Ectodermal cell (in vitro differentiated cells): ENCODE measurements at regions not wholly inside any gene's neighbourhood (a gene's known extent, or its start where the extent isn't known, plus 50 kb on each side); places are given as distances from the start of the nearest gene placed in this dataset.

Experiments
- H3K27ac ChIP-seq: 2 replicates; pipeline ENCODE4 v1.7.0; 2013; ENCODE audit warnings: mild to moderate bottlenecking, low read depth, low read length; ENCODE audit not compliant: insufficient read depth, poor library complexity, severe bottlenecking
- H3K27me3 ChIP-seq: 2 replicates; pipeline ENCODE4 v1.7.0; 2013; ENCODE audit warnings: mild to moderate bottlenecking, low read length; ENCODE audit not compliant: insufficient read depth, control insufficient read depth, poor library complexity, severe bottlenecking
- H3K36me3 ChIP-seq: one replicate; pipeline ENCODE4 v1.7.0; 2013; ENCODE audit warnings: low read length; ENCODE audit not compliant: control insufficient read depth, insufficient read depth
- H3K4me1 ChIP-seq: one replicate; pipeline ENCODE4 v1.7.0; 2013; ENCODE audit warnings: low read length; ENCODE audit not compliant: control insufficient read depth, insufficient read depth
- H3K4me3 ChIP-seq: 2 replicates; pipeline ENCODE4 v1.7.0; 2013; ENCODE audit warnings: low read depth, low read length, control low read depth; ENCODE audit not compliant: insufficient read depth
- H3K9me3 ChIP-seq: 2 replicates; pipeline ENCODE4 v1.7.0; 2013; ENCODE audit warnings: mild to moderate bottlenecking, low read length, moderate library complexity; ENCODE audit not compliant: control insufficient read depth
- WGBS, 2 experiments: methylation state at CpG; one replicate each; pipeline ENCODE4 v1.1.7; 2013; ENCODE audit warnings: missing lambda C conversion rate in 2 of 2; 5-methylcytosine and 5-hydroxymethylcytosine counted together

DNA sequence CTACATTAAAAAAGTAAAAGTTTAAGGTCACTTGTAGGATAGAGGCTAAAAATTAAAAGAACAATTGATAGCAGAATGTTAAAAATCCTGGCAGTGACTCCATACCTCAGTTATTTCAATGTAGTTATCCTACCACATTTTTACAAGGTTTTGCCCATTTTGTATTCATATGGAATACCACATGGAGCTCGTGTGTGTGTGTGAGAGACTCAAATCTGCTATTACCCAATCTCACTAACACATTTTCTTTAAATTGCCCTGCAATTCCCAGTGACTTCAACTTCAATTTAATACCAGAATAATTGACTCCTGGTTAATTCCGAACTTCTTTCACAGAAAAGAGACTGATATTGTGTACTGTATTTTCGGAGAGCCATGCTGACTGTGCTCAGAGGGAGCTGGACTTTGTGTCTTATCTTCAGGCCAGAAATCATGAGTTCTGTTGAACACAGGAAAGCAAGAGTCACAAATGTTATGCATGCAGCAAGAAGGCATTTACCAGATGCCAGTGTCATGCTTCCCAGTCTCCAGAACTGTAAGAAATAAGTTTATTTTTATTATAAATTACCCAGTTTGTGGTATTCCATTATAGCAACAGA lies 529.0 kb upstream of the NECTIN3 start:
- Histone ChIP-seq H3K4me1 (no peaks in the 10 kb centered on the region), H3K4me3 (no peak overlapping the region), H3K27ac (no peak overlapping the region), H3K9me3 (no peaks in the 10 kb centered on the region), H3K27me3 (no peaks in the 10 kb centered on the region), H3K36me3 (no peaks in the 10 kb centered on the region)
- WGBS, 2 experiments: 83 to 93% methylated on average over 3 of the region's 3 CpGs

DNA sequence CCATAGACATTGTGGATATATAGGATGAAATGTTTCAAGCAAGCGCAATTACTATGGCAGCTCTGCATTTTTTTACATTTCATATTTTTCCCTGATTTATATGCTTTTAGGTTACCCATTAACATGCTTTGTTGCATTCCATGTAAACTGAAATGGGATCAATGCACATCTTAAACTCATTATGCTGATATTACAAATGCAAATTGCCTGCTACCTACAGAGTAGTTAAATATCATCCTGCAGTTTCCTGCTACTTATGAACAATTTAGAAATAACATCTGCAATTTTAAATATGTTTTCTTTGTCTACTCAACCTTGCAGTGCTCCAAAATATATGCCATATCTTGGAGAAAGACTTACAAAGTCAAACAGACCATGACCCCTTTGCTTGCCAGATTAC lies 526.9 kb upstream of the NECTIN3 start:
- 82% methylated on average over 1 of the region's 1 CpG; no CpG with 5 or more reads in 1 of the 2 experiments for WGBS, 2 experiments
- H3K4me3 ChIP-seq: no peak overlapping the region

DNA sequence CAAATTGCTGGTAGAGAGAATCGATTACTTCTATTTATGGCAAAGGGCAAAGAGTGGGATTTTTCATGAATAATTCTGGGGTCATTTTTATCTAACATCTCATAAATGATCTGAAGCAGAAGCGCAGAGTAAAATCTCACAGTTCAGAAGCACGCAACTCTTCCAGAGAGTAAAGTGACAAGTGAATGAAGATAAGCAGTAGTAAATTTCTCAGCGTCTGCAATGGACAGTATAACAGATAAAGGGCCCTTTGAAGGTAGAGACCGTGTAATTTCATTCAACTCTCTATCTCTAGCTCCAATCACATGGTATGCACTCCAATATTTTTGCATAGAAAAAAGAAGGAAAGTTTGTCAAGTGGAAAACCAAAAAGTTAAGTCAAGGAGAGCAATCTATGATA lies 521.1 kb upstream of the NECTIN3 start:
- WGBS, 2 experiments: 96 to 97% methylated on average over 4 to 5 of the region's 5 CpGs
- H3K27me3 ChIP-seq: no peaks in the 10 kb centered on the region
- H3K9me3 ChIP-seq: no peaks in the 10 kb centered on the region
- no peaks in the 10 kb centered on the region for H3K36me3 ChIP-seq
- H3K4me3 ChIP-seq: no peak overlapping the region
- H3K27ac ChIP-seq: no peak overlapping the region
- H3K4me1 ChIP-seq: no peaks in the 10 kb centered on the region

More for the DNA sequence above, 526.9 kb upstream of the NECTIN3 start:
- Histone ChIP-seq H3K27me3 (no peaks in the 10 kb centered on the region), H3K27ac (no peak overlapping the region), H3K9me3 (no peaks in the 10 kb centered on the region), H3K4me1 (no peaks in the 10 kb centered on the region), H3K36me3 (no peaks in the 10 kb centered on the region)

DNA sequence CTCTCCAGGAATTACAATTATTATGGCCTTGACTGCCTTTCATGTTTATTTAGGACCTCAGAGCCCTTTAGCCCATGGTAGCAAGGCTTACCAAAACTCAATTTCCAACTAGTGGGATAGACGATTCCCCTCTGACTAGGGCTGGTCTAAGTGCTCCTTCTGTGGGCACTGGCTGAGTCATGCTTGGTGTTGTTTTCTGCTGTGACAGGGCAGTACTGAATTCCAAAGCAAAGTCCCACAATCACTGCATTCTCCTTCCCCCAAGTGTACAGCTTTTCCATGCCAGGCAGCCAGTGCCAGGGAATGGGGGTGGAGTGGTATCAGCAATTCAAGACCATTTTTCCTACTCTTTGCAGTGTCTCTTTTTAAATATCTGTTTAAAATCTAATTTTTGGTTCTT lies 509.0 kb upstream of the NECTIN3 start:
- H3K27me3 ChIP-seq: no peaks in the 10 kb centered on the region
- no peak overlapping the region for H3K27ac ChIP-seq
- no peaks in the 10 kb centered on the region for H3K4me1 ChIP-seq
- H3K9me3 ChIP-seq: no peaks in the 10 kb centered on the region
- 81 to 92% methylated on average over 1 of the region's 1 CpG for WGBS, 2 experiments
- no peaks in the 10 kb centered on the region for H3K36me3 ChIP-seq
- H3K4me3 ChIP-seq: no peak overlapping the region

DNA sequence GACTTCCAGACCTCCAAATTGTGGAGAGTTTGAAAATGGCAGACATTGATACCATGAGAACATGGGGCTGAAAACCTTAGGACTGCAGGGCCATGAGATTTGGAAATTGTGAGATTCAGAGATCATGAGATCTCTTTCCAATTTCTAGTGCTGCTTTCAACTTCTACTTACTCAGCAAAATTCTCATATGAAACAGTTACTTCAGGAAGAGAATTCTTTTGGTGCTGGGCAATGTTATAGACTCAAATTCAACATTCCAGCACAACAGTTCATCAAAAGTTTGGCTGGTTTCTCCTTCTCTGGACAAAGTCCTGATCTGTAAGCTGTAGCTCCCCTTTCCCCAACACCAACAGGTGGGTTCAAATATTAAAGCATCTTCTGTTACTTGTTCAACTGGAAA lies 506.9 kb upstream of the NECTIN3 start:
- no peaks in the 10 kb centered on the region for H3K4me1 ChIP-seq
- H3K36me3 ChIP-seq: no peaks in the 10 kb centered on the region
- H3K4me3 ChIP-seq: no peak overlapping the region
- no peak overlapping the region for H3K27ac ChIP-seq
- H3K27me3 ChIP-seq: no peaks in the 10 kb centered on the region
- no peaks in the 10 kb centered on the region for H3K9me3 ChIP-seq

DNA sequence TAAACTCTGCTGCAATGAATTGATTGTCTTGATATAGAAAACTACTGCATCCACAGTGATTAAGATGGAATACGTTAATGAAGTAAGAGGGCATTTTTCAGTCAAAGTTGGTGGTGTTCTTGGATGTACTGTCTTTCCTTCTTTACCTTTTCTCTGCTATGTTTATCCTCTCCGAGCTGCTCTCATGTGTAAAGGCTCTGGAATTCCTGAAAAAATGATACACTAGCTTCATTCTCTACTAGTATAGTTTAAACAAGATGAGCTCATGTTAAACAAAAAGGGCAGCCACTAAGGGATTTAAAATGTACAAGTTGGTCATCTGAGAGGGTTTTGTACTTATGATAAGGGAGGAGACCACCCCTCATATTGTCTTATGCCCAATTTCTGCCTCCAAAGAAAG lies 504.6 kb upstream of the NECTIN3 start:
- WGBS, 2 experiments: 94% methylated on average over 1 to 2 of the region's 2 CpGs
- Histone ChIP-seq H3K27ac (no peak overlapping the region), H3K36me3 (no peaks in the 10 kb centered on the region), H3K9me3 (no peaks in the 10 kb centered on the region), H3K4me3 (no peak overlapping the region), H3K27me3 (no peaks in the 10 kb centered on the region), H3K4me1 (no peaks in the 10 kb centered on the region)

DNA sequence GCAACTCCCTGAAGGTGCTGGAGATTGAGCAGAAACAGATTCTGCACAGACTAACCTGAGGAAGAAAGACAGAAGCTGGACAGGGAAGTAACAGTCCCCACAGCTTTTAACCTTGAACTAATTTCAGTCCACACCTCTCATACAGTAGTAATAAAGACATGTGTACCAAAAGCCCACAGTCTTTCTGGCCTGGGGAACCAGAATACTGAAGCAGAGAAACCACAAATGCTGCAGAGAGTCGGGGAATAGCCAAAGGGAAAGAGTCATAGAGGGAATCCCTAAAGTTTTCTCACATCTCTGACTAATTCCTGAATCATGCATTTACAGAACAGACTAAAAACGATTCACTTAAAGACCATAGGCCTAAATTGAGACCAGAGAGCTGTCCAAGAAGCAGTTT lies 503.4 kb upstream of the NECTIN3 start:
- no peaks in the 10 kb centered on the region for H3K9me3 ChIP-seq
- H3K27me3 ChIP-seq: no peaks in the 10 kb centered on the region
- no peak overlapping the region for H3K4me3 ChIP-seq
- no peaks in the 10 kb centered on the region for H3K36me3 ChIP-seq
- no peak overlapping the region for H3K27ac ChIP-seq
- no peaks in the 10 kb centered on the region for H3K4me1 ChIP-seq
- 73 to 80% methylated on average over 2 of the region's 2 CpGs for WGBS, 2 experiments

DNA sequence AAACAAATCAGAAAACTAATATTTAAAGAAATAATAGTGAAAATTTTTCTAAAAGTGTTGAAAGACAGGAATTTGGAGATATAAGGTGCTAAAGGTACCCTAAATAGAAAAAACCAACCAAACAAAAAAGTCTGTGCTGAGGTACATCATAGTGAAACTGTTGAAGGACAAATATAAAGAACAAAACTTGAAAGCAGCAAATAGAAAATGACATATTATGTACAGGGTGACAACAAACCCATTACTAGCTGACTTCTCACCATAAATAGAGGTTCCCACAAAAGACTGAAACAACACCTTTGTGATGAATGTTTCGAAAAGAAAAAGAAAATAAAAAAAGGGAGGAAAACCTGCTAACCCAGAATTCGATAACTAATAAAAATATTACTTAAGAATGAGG lies 502.5 kb upstream of the NECTIN3 start:
- Histone ChIP-seq H3K4me1 (no peaks in the 10 kb centered on the region), H3K27me3 (no peaks in the 10 kb centered on the region), H3K4me3 (no peak overlapping the region), H3K9me3 (no peaks in the 10 kb centered on the region), H3K27ac (no peak overlapping the region), H3K36me3 (no peaks in the 10 kb centered on the region)
- WGBS, 2 experiments: no CpG with 5 or more reads among the region's 2 CpGs

DNA sequence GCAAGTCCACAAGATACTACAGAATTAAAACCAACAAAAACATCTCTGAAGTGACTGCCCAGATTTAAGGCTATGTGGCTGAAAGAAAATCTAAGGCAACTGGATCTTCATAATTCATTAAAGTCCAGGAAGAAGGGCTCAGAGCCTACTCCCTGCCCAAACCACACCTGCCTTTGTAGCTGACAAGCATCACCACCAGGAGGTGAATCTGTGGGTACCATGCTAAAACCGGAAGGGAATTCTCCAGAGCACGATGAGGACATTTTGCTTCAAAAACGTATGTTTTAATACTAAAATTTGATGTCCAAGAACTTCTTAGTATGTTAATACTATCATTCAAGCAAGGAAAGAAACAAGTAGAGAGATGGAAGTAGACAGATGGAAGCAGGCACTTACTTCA lies 495.9 kb upstream of the NECTIN3 start:
- Histone ChIP-seq H3K4me3 (no peak overlapping the region), H3K27me3 (no peaks in the 10 kb centered on the region), H3K9me3 (no peaks in the 10 kb centered on the region), H3K27ac (no peak overlapping the region), H3K36me3 (no peaks in the 10 kb centered on the region), H3K4me1 (no peaks in the 10 kb centered on the region)
- WGBS, 2 experiments: 67 to 84% methylated on average over 1 to 3 of the region's 3 CpGs

DNA sequence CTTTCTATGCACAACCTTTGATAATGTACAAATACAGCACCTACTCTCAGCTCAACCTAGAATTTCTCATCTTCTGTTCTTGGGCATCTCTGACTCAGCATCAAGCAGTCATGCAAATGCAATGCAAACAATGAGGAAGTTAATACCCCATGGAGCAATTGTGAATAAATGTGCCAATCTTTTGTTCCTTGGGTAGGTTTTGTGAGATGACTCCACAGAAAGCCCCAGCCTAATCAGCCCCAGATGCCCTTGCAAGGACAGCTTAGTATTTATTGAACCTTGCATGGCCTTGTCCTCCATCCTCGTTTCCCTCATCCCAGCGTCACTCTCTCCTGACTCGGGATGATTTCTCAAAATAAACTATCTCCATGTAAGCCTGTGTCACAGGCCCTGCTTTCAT lies 494.7 kb upstream of the NECTIN3 start:
- Histone ChIP-seq H3K27me3 (no peaks in the 10 kb centered on the region), H3K4me1 (no peaks in the 10 kb centered on the region), H3K36me3 (no peaks in the 10 kb centered on the region), H3K9me3 (no peaks in the 10 kb centered on the region), H3K27ac (no peak overlapping the region), H3K4me3 (no peak overlapping the region)
- 2 to 5% methylated on average over 3 of the region's 3 CpGs for WGBS, 2 experiments

DNA sequence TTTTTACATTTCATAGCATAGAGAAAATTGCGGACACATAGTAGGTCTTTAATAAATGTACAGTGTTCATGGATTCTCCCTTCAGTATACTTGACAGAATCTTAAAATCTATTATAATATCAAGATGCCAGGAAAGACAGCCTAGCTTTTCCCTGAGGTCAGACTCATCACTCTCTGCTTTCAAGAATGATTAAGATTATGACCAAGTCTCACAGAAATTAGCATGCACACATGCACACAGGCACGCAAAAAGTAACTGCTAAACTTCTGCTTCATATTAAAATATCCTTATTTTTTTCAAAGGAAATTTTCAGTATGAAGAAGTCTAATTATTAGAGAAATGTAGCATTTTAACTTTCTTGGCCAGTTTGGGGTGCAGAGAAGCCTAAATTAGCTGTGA lies 493.8 kb upstream of the NECTIN3 start:
- Histone ChIP-seq H3K27me3 (no peaks in the 10 kb centered on the region), H3K4me1 (no peaks in the 10 kb centered on the region), H3K4me3 (no peak overlapping the region), H3K27ac (no peak overlapping the region), H3K36me3 (no peaks in the 10 kb centered on the region), H3K9me3 (no peaks in the 10 kb centered on the region)
- WGBS, 2 experiments: 100% methylated on average over 2 of the region's 2 CpGs; no CpG with 5 or more reads in 1 of the 2 experiments
